ENCODE measurements at regions not wholly inside any gene's neighbourhood (a gene's known extent, or its start where the extent isn't known, plus 50 kb on each side); places are given as distances from the start of the nearest gene placed in this dataset.

- Histone ChIP-seq H3K27ac (no peak overlapping the region), H3K4me3 (no peak overlapping the region)
- no peak for TF ChIP-seq CTCF (IDR thresholded peaks at IDR 0.05)
- DNase-seq (ENCODE audit: low spot score): no peak
Observed at GRCh38 chr2:122447237-122447636, 691.8 kb downstream of the TSN start.

GRCh38 chr2:122451040-122451439 is 695.6 kb downstream of the TSN start:
- TF ChIP-seq CTCF (IDR thresholded peaks at IDR 0.05): no peak
- no peak overlapping the region for H3K4me3 ChIP-seq
- DNase-seq (ENCODE audit: low spot score): no peak

GRCh38 chr2:122451697-122452096 is 696.2 kb downstream of the TSN start:
- no peak overlapping the region for H3K4me3 ChIP-seq
- no peak for TF ChIP-seq CTCF (IDR thresholded peaks at IDR 0.05)
- no peak overlapping the region for H3K27ac ChIP-seq
- no peak for DNase-seq (ENCODE audit: low spot score)

More at GRCh38 chr2:122451040-122451439, 695.6 kb downstream of the TSN start:
- H3K27ac ChIP-seq: no peak overlapping the region

DNA sequence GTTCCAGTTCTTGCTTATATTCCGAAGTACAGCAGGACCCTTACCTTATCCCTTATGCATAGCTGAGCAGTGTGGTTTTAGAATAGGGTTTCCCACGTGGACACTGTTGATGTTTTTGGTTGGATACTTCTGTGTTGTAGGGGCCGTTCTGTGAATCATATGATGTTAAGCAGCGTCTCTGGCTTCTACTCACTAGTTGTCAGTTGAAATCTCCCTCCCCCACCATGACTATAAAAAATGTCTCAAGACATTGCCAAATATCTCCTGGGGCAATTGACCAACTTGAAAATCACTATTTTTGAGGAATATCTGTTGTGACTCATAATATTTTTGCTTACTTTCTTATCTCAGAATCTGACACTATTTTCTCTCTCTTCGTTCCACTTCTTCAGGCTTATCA is 713.7 kb downstream of the TSN start:
- Histone ChIP-seq H3K4me3 (no peak overlapping the region), H3K27ac (no peak overlapping the region)
- DNase-seq (ENCODE audit: low spot score): no peak
- no peak for TF ChIP-seq CTCF (IDR thresholded peaks at IDR 0.05)

DNA sequence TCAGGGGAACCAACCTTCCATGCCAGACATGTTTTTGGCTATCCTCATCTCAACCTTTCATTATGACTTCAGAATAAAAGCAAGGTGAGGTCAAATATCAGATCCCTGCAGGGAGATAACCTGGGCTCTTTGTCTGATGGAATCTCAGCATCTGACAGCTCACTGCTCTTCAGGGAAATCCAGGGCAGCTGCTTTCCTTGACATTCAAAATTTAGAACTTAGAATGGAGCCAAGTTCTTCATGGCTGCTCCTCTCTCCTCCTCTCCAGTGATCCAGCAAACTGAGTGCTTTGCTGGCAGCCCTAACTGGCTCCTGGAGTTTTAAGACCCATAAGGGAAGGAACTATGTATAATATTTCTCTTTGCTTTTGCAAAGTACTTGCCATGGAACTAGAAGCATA is 716.3 kb downstream of the TSN start:
- TF ChIP-seq CTCF (IDR thresholded peaks at IDR 0.05): no peak
- Histone ChIP-seq H3K27ac (no peak overlapping the region), H3K4me3 (no peak overlapping the region)
- no peak for DNase-seq (ENCODE audit: low spot score)

DNA sequence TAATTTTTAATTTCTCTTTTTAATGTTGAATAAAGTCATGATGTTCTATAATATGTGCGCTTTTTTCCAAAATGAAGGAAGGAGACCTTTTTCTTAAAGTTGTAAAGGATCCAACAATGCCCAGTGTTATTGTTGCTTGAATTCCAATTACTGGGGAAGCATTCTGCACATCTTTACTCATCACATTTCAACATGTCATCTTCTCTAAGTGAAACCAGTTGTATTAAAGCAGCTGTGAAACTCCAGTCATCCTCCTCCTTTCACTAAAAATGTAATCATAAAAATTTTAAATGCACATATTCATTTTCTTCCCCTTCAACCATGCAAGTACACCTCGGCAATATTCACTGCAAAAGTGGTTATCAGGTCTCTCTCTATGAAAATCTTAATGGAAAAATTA is 722.7 kb downstream of the TSN start:
- no peak for DNase-seq (ENCODE audit: low spot score)
- TF ChIP-seq CTCF (IDR thresholded peaks at IDR 0.05): no peak
- no peak overlapping the region for H3K4me3 ChIP-seq
- no peak overlapping the region for H3K27ac ChIP-seq

- Histone ChIP-seq H3K4me3 (no peak overlapping the region), H3K27ac (no peak overlapping the region)
- TF ChIP-seq CTCF (IDR thresholded peaks at IDR 0.05): no peak
- DNase-seq (ENCODE audit: low spot score): no peak
Observed at GRCh38 chr2:122478771-122479170, 723.3 kb downstream of the TSN start.
